ENCODE measurements at regions not wholly inside any gene's neighbourhood (a gene's known extent, or its start where the extent isn't known, plus 50 kb on each side); places are given as distances from the start of the nearest gene placed in this dataset.

GRCh38 chr3:153573481-153573880 lies 411.5 kb downstream of the RAP2B start:
- no peaks in the 10 kb centered on the region for H4K20me1 ChIP-seq (ENCODE audit: insufficient read depth, low read length)
- H3K36me3 ChIP-seq (replicated peaks; ENCODE audit: low read depth, low read length), result no peaks in the 10 kb centered on the region
- no peak for TF ChIP-seq CTCF (IDR thresholded peaks at IDR 0.05; ENCODE audit: low read depth, low read length)
- TF ChIP-seq EZH2phosphoT487 (IDR thresholded peaks at IDR 0.05; ENCODE audit: low read depth), result no peak
- H3K9me3 ChIP-seq (ENCODE audit: insufficient read depth, low read length), result no peaks in the 10 kb centered on the region
- no peak overlapping the region for H3K4me2 ChIP-seq (ENCODE audit: low read length)
- H3K27ac ChIP-seq (ENCODE audit: low read length), result no peak overlapping the region
- H3K4me1 ChIP-seq (ENCODE audit: low read length), result no peaks in the 10 kb centered on the region
- no peak overlapping the region for H3K4me3 ChIP-seq (ENCODE audit: low read length)
- no peak overlapping the region for H3K9ac ChIP-seq (ENCODE audit: low read length)
- no peaks in the 10 kb centered on the region for H3K79me2 ChIP-seq (ENCODE audit: low read length)
- H3K27me3 ChIP-seq (ENCODE audit: low read depth, low read length), result no peaks in the 10 kb centered on the region
- no peak overlapping the region for H2AFZ ChIP-seq (ENCODE audit: low read depth, low read length)

DNA sequence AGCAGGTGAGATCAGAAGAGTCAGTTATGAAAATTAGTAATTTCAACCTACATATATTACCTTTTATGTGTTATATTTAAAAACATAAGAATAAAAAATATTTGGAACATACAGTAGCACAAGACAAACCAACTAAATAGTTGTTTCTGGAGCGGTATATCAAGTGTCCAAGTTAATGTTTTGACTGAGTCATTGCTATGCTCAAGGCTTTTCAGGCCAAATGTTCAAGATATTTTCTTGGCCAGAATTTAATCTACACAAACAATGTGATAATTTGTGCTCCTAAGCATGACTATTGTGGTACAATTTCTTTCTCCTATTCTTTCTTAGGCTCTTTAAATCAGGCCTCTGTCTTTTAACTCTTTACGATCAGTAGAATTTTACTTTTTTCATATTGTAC lies 412.4 kb downstream of the RAP2B start:
- H4K20me1 ChIP-seq (ENCODE audit: insufficient read depth, low read length), result no peaks in the 10 kb centered on the region
- no peaks in the 10 kb centered on the region for H3K9me3 ChIP-seq (ENCODE audit: insufficient read depth, low read length)
- no peak overlapping the region for H2AFZ ChIP-seq (ENCODE audit: low read depth, low read length)
- H3K36me3 ChIP-seq (replicated peaks; ENCODE audit: low read depth, low read length), result no peaks in the 10 kb centered on the region
- H3K9ac ChIP-seq (ENCODE audit: low read length), result no peak overlapping the region
- H3K79me2 ChIP-seq (ENCODE audit: low read length), result no peaks in the 10 kb centered on the region
- no peak overlapping the region for H3K4me3 ChIP-seq (ENCODE audit: low read length)
- no peaks in the 10 kb centered on the region for H3K4me1 ChIP-seq (ENCODE audit: low read length)
- H3K27me3 ChIP-seq (ENCODE audit: low read depth, low read length), result no peaks in the 10 kb centered on the region
- TF ChIP-seq EZH2phosphoT487 (IDR thresholded peaks at IDR 0.05; ENCODE audit: low read depth) (no peak), CTCF (IDR thresholded peaks at IDR 0.05; ENCODE audit: low read depth, low read length) (no peak)
- no peak overlapping the region for H3K27ac ChIP-seq (ENCODE audit: low read length)
- no peak overlapping the region for H3K4me2 ChIP-seq (ENCODE audit: low read length)

DNA sequence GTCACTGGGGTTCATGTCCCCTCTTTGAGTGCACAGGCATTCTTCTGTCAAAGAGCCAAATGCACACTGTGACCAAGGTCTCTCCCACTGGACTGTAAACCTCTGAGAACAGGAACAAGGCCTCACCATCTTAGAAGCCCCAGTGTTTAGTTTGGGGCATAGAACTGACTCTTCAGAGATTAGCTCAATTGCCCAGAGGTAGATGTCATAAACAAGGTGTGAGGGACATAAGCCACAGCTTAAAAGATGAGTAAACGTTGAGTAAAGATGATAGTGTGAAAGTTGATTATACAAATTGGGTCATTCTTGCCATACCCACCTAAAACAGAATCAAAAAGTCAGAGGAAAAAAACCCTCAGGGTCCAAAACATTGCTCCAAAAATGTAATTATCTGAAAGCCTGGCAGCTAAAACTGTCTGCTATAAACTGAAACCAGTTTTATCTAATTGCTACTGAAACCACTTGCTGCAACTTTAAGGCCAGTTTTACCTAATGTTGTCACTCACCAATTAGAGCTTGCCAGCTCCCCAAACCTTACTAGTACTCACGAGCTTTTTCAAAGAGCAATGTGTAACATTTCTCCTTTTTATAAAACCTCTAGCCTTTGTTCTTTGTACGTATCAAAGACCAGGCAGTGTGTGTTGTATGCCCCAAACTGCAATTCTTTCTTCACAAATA lies 415.2 kb downstream of the RAP2B start:
- Histone ChIP-seq H3K4me3 (ENCODE audit: low read length) (no peak overlapping the region), H3K36me3 (replicated peaks; ENCODE audit: low read depth, low read length) (no peaks in the 10 kb centered on the region), H3K4me2 (ENCODE audit: low read length) (no peak overlapping the region), H2AFZ (ENCODE audit: low read depth, low read length) (no peak overlapping the region), H3K9ac (ENCODE audit: low read length) (no peak overlapping the region), H4K20me1 (ENCODE audit: insufficient read depth, low read length) (no peaks in the 10 kb centered on the region), H3K27ac (ENCODE audit: low read length) (no peak overlapping the region), H3K4me1 (ENCODE audit: low read length) (no peaks in the 10 kb centered on the region), H3K79me2 (ENCODE audit: low read length) (no peaks in the 10 kb centered on the region), H3K27me3 (ENCODE audit: low read depth, low read length) (no peaks in the 10 kb centered on the region), H3K9me3 (ENCODE audit: insufficient read depth, low read length) (no peaks in the 10 kb centered on the region)
- no peak for TF ChIP-seq EZH2phosphoT487 (IDR thresholded peaks at IDR 0.05; ENCODE audit: low read depth)
- TF ChIP-seq CTCF (IDR thresholded peaks at IDR 0.05; ENCODE audit: low read depth, low read length), result no peak

GRCh38 chr3:153578046-153578445 lies 416.0 kb downstream of the RAP2B start:
- no peak overlapping the region for H2AFZ ChIP-seq (ENCODE audit: low read depth, low read length)
- no peak for TF ChIP-seq CTCF (IDR thresholded peaks at IDR 0.05; ENCODE audit: low read depth, low read length)
- no peak for TF ChIP-seq EZH2phosphoT487 (IDR thresholded peaks at IDR 0.05; ENCODE audit: low read depth)
- no peaks in the 10 kb centered on the region for H3K9me3 ChIP-seq (ENCODE audit: insufficient read depth, low read length)
- H3K9ac ChIP-seq (ENCODE audit: low read length), result no peak overlapping the region
- H3K4me3 ChIP-seq (ENCODE audit: low read length), result no peak overlapping the region
- H4K20me1 ChIP-seq (ENCODE audit: insufficient read depth, low read length), result no peaks in the 10 kb centered on the region
- no peaks in the 10 kb centered on the region for H3K4me1 ChIP-seq (ENCODE audit: low read length)
- H3K79me2 ChIP-seq (ENCODE audit: low read length), result no peaks in the 10 kb centered on the region
- no peak overlapping the region for H3K27ac ChIP-seq (ENCODE audit: low read length)
- no peaks in the 10 kb centered on the region for H3K36me3 ChIP-seq (replicated peaks; ENCODE audit: low read depth, low read length)
- H3K4me2 ChIP-seq (ENCODE audit: low read length), result no peak overlapping the region
- no peaks in the 10 kb centered on the region for H3K27me3 ChIP-seq (ENCODE audit: low read depth, low read length)
